CD14-positive monocyte (primary cell): ENCODE measurements at regions not wholly inside any gene's neighbourhood (a gene's known extent, or its start where the extent isn't known, plus 50 kb on each side); places are given as distances from the start of the nearest gene placed in this dataset.

Experiments
- DNase-seq, 3 donors: peaks; one replicate each; pipeline ENCODE4 v3.0.0-alpha.2; 2011 to 2022
- H2AFZ ChIP-seq: 2 replicates; pipeline ENCODE4 v1.6.0; 2012; ENCODE audit warnings: mild to moderate bottlenecking, low read depth, low read length, inconsistent platforms; ENCODE audit not compliant: insufficient read depth, poor library complexity, severe bottlenecking
- H3K27ac ChIP-seq, 2 donors: 1 replicate in 1 of 2; 2 replicates in 1 of 2; pipeline ENCODE4 v1.5.1; 2012 to 2013; ENCODE audit warnings: low read length in 2 of 2, control low read depth in 1 of 2, inconsistent platforms in 1 of 2, low read depth in 1 of 2, mild to moderate bottlenecking in 1 of 2
- H3K27me3 ChIP-seq, 2 donors: one replicate each; pipeline versions ENCODE4 v1.6.0 to v1.6.1; 2011 to 2013; ENCODE audit warnings: low read length in 2 of 2; ENCODE audit not compliant: control insufficient read depth in 2 of 2, insufficient read depth in 2 of 2
- H3K36me3 ChIP-seq, 2 donors: replicated peaks in 1 of 2; 1 replicate in 1 of 2; 2 replicates in 1 of 2; pipeline versions ENCODE4 v1.5.1 to v1.6.1; 2012 to 2013; ENCODE audit warnings: low read length in 2 of 2, control low read depth in 1 of 2, inconsistent platforms in 1 of 2, mild to moderate bottlenecking in 1 of 2; ENCODE audit not compliant: insufficient read depth in 2 of 2, control insufficient read depth in 1 of 2
- H3K4me1 ChIP-seq, 2 donors: 1 replicate in 1 of 2; 2 replicates in 1 of 2; pipeline versions ENCODE4 v1.5.1 to v1.6.1; 2012 to 2013; ENCODE audit warnings: low read length in 2 of 2, control low read depth in 1 of 2, inconsistent platforms in 1 of 2, mild to moderate bottlenecking in 1 of 2, moderate library complexity in 1 of 2; ENCODE audit not compliant: insufficient read depth in 2 of 2, control insufficient read depth in 1 of 2
- H3K4me2 ChIP-seq: replicated peaks from 2 replicates; pipeline ENCODE3; 2012; ENCODE audit warnings: low read length, moderate library complexity, mild to moderate bottlenecking; ENCODE audit not compliant: poor library complexity, severe bottlenecking; ENCODE audit errors: extremely low read depth
- H3K4me3 ChIP-seq, 3 experiments: fragments of 200-600 bp in 1 of 3; sonication (generic) in 1 of 3; replicated peaks in 1 of 3; 1 replicate in 2 of 3; 2 replicates in 1 of 3; pipeline ENCODE4 v1.5.1; 2011 to 2013; ENCODE audit warnings: low read length in 3 of 3, mild to moderate bottlenecking in 3 of 3, control low read depth in 2 of 3, low read depth in 2 of 3, inconsistent platforms in 1 of 3, moderate library complexity in 1 of 3
- H3K79me2 ChIP-seq: 2 replicates; pipeline ENCODE4 v1.6.0; 2012; ENCODE audit warnings: mild to moderate bottlenecking, control low read depth, inconsistent platforms, low read length, moderate library complexity; ENCODE audit not compliant: insufficient read depth
- H3K9ac ChIP-seq: 2 replicates; pipeline ENCODE4 v1.6.0; 2017; ENCODE audit warnings: low read length, mild to moderate bottlenecking; ENCODE audit not compliant: insufficient read depth, poor library complexity, severe bottlenecking
- H3K9me3 ChIP-seq, 2 donors: replicated peaks in 1 of 2; 1 replicate in 1 of 2; 2 replicates in 1 of 2; pipeline versions ENCODE4 v1.5.1 to v1.6.1; 2012 to 2013; ENCODE audit warnings: low read length in 2 of 2, control low read depth in 1 of 2; ENCODE audit not compliant: control insufficient read depth in 1 of 2, insufficient read depth in 1 of 2
- H4K20me1 ChIP-seq: 2 replicates; pipeline ENCODE4 v1.6.0; 2012; ENCODE audit warnings: mild to moderate bottlenecking, low read length, control low read depth, moderate library complexity; ENCODE audit not compliant: insufficient read depth
- H3K27ac Mint-ChIP-seq, 7 donors: one replicate each; pipeline ENCODE4 v1.8.0; 2020; ENCODE audit warnings: mild to moderate bottlenecking in 7 of 7, mixed read lengths in 7 of 7, moderate library complexity in 6 of 7, inconsistent platforms in 2 of 7
- H3K27me3 Mint-ChIP-seq, 3 donors: one replicate each; pipeline ENCODE4 v1.8.0; 2021 to 2022; ENCODE audit warnings: low read depth in 3 of 3, mild to moderate bottlenecking in 3 of 3, mixed read lengths in 3 of 3, moderate library complexity in 3 of 3, inconsistent platforms in 1 of 3
- H3K36me3 Mint-ChIP-seq, 2 donors: one replicate each; pipeline ENCODE4 v1.8.0; 2020; ENCODE audit warnings: mixed read lengths in 2 of 2, inconsistent platforms in 1 of 2, mild to moderate bottlenecking in 1 of 2
- H3K4me1 Mint-ChIP-seq: one replicate; pipeline ENCODE4 v1.8.0; 2020; ENCODE audit warnings: mild to moderate bottlenecking, mixed read lengths
- H3K4me3 Mint-ChIP-seq, 2 donors: one replicate each; pipeline ENCODE4 v1.8.0; 2020; ENCODE audit warnings: mild to moderate bottlenecking in 2 of 2, mixed read lengths in 2 of 2, moderate library complexity in 1 of 2
- H3K9me3 Mint-ChIP-seq, 7 donors: one replicate each; pipeline ENCODE4 v1.8.0; 2020 to 2022; ENCODE audit warnings: mixed read lengths in 7 of 7, mild to moderate bottlenecking in 6 of 7, moderate library complexity in 6 of 7, inconsistent platforms in 2 of 7
- CTCF ChIP-seq: fragments of 200-600 bp; IDR thresholded peaks from one replicate; pipeline ENCODE4 v1.8.0; 2022; ENCODE audit warnings: antibody characterized with exemption, mild to moderate bottlenecking
- WGBS: methylation state at CpG from one replicate; pipeline ENCODE4 v1.1.5; 2013; ENCODE audit warnings: missing lambda C conversion rate; ENCODE audit not compliant: insufficient coverage; 5-methylcytosine and 5-hydroxymethylcytosine counted together
- intact Hi-C, 2 donors: fragments of 100-400 bp; cut with micrococcal nuclease; formaldehyde crosslinking; loops; one replicate each; pipeline versions ENCODE4 v1.15.0 to v1.15.1; 2023

- Histone ChIP-seq H3K36me3 (no peaks in the 10 kb centered on the region), H3K4me2 (no peak overlapping the region), H3K27ac (no peak overlapping the region), H3K79me2 (no peaks in the 10 kb centered on the region), H3K9me3 (no peaks in the 10 kb centered on the region), H3K27me3 (no peaks in the 10 kb centered on the region), H3K9ac (no peak overlapping the region), H3K4me1 (no peaks in the 10 kb centered on the region), H4K20me1 (no peaks in the 10 kb centered on the region), H3K4me3 (no peak overlapping the region), H2AFZ (no peak overlapping the region)
- no peak for DNase-seq
- intact Hi-C loops: no loop called here
- H3K9me3 Mint-ChIP-seq: peaks cover 0 to 6% (median 0%) of the 10 kb centered on the region in 7 donors
- H3K27ac Mint-ChIP-seq: no peak overlapping the region
- no peaks in the 10 kb centered on the region for H3K27me3 Mint-ChIP-seq
- H3K4me3 Mint-ChIP-seq: no peak overlapping the region
- no peak for TF ChIP-seq CTCF
- no peaks in the 10 kb centered on the region for H3K4me1 Mint-ChIP-seq
- H3K36me3 Mint-ChIP-seq: no peaks in the 10 kb centered on the region
Measured at GRCh38 chr16:65318590-65319257, 196.9 kb upstream of the CDH11 start.

GRCh38 chr16:65318138-65318537, 196.3 kb upstream of the CDH11 start:
- Histone ChIP-seq H3K9me3 (no peaks in the 10 kb centered on the region), H3K4me3 (no peak overlapping the region), H3K27me3 (no peaks in the 10 kb centered on the region), H3K79me2 (no peaks in the 10 kb centered on the region), H3K36me3 (no peaks in the 10 kb centered on the region), H2AFZ (no peak overlapping the region), H3K4me1 (no peaks in the 10 kb centered on the region), H3K4me2 (no peak overlapping the region), H3K27ac (no peak overlapping the region), H3K9ac (no peak overlapping the region), H4K20me1 (no peaks in the 10 kb centered on the region)
- H3K4me1 Mint-ChIP-seq: no peaks in the 10 kb centered on the region
- H3K36me3 Mint-ChIP-seq: no peaks in the 10 kb centered on the region
- no peaks in the 10 kb centered on the region for H3K27me3 Mint-ChIP-seq
- TF ChIP-seq CTCF: no peak
- no peak overlapping the region for H3K4me3 Mint-ChIP-seq
- H3K27ac Mint-ChIP-seq: no peak overlapping the region
- H3K9me3 Mint-ChIP-seq: peaks cover 0 to 6% (median 0%) of the 10 kb centered on the region in 7 donors
- WGBS: 75% methylated on average over 6 of the region's 9 CpGs
- no peak for DNase-seq
- intact Hi-C loops: no loop called here
